Stimulated activated CD4-positive, alpha-beta T cell treated with anti-CD3 and anti-CD28 coated beads, Interleukin-2, amount 100 ng/mL, for 24 hours (primary cell): ENCODE measurements at regions not wholly inside any gene's neighbourhood (a gene's known extent, or its start where the extent isn't known, plus 50 kb on each side); places are given as distances from the start of the nearest gene placed in this dataset.
"Not testable (repeated sequence)": the region's sequence is repeated elsewhere in the genome, so short reads cannot be mapped to it uniquely, and the experiment has no call there.

Experiments
- DNase-seq, 2 donors: peaks; one replicate each; pipeline ENCODE4 v3.0.0-alpha.2; 2020

GRCh38 chr9:104980039-104980654, 52.2 kb upstream of the ABCA1 start:
- DNase-seq, result no peak

GRCh38 chr9:104981543-104982129, 53.7 kb upstream of the ABCA1 start:
- no peak for DNase-seq

GRCh38 chr9:104982543-104982942, 54.6 kb upstream of the ABCA1 start:
- no peak for DNase-seq

DNA sequence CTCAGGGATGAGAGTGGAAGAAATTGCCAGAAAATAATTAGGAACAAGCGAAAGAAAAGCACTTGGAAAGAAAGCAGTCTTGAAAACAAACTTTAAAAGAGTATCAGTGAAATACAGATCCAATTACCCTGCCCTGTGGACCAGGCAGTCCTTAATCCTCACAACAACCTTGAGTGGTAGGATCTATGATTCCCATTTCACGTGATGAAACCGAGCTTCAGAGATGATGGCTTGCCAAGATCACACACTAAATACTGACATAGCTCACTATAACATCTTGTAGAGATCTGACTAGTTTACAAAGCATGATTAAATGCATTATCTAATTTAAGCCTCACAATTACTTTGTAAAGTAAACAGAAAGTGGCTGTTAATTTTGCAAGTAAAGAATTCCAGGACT, 55.5 kb upstream of the ABCA1 start:
- no peak for DNase-seq

GRCh38 chr9:104984121-104984520, 56.2 kb upstream of the ABCA1 start:
- no peak for DNase-seq

DNA sequence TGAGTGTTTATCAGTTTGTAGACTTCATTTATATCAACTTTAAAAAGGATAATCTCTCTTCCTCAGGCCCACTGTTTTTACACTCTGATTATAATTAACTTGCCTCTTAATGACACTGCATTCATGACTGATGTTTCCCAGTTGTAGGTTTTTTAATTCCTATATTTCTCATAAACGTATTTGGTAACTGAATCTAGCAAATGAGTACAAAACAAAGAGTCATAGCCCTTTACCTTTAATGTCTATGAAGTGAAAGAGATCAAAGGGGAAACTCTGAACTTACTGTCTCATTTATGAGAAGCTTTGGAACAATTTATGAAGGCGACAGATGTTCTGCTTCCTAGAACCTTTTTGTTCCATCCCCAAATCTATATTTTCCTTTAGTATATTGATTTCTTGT, 56.6 kb upstream of the ABCA1 start:
- DNase-seq, result no peak

GRCh38 chr9:104984948-104985347, 57.0 kb upstream of the ABCA1 start:
- DNase-seq, result no peak

DNA sequence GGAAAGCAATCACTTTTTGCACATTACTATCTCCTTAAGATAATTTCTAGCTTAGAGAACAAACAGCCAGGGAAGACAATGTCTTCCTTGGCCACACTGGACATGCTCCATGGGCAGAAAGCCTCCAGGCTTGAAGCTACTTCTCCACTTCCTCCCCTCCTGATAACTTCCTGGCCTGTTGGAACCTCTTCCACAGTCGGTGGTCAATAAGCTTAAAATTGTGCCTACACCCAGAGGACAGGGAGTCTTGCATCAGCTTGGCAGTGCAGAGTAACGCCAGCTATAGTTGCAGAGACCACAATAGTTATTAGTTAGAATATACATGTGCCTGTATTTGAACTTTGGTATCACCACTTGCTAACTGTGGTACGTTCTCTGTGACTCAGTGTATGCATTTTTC, 58.1 kb upstream of the ABCA1 start:
- DNase-seq, result no peak

GRCh38 chr9:104987743-104988142, 59.8 kb upstream of the ABCA1 start:
- DNase-seq, result no peak

DNA sequence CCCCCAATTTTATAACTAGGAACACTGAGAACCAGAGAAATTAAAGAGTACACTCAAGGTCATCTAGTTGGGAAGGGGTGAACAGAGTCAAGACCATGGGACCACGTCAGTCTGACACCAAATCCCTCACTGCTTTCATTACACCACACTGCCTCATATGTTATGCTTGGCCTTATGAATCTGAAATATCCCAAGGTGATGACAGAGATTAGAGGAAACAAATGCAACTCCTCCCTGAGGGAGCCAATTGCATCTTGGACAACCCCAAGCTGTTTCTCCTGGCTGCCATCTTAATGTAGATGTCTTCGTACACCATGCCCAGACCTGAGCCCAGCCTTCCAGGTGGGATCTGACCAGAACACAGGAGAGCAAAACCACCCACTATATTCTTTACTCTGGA, 60.6 kb upstream of the ABCA1 start:
- no peak for DNase-seq

DNA sequence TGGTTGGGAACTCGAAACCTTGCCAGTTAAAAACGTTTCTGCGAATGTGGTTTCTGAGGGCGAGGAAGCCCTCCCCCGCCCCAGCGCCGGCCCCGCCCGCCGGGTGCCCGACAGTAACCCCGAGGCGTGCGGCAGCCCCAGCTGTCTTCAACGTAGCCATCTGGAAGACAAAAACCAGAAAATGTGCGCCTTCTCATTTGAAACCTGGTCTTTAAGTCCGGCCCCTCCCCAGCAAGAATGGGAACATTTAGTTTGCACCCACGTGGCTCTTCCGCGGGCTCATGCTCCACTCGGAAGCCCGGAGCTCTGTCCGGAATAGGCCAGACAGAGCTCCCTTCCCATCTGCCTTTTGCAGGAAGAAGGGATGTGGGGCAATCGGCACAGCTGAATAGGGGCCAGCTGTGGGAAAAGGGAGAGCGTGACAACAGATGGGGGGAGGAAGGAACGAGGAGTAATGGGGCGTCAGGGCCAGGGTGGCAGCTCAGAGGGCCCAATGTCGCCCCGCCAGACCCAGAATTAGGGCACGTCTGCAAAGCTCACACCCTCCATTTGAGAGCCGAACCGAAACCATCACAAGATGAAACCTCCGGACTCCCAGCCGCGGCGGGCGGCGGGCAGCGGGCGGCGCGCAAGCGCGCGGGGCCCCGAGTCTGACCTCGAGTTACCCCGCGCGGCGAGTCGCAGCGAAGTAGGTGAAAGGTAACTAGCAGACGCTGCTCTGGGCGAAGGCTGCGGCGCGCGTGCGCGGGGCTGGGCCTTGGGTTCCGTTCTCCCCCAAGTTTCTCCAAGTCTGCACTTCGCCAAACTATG, 63.4 kb upstream of the ABCA1 start:
- DNase-seq, result peak; percentile 82 to 85

- DNase-seq, result no peak
Measured at GRCh38 chr9:104992659-104993058, 64.7 kb upstream of the ABCA1 start.

DNA sequence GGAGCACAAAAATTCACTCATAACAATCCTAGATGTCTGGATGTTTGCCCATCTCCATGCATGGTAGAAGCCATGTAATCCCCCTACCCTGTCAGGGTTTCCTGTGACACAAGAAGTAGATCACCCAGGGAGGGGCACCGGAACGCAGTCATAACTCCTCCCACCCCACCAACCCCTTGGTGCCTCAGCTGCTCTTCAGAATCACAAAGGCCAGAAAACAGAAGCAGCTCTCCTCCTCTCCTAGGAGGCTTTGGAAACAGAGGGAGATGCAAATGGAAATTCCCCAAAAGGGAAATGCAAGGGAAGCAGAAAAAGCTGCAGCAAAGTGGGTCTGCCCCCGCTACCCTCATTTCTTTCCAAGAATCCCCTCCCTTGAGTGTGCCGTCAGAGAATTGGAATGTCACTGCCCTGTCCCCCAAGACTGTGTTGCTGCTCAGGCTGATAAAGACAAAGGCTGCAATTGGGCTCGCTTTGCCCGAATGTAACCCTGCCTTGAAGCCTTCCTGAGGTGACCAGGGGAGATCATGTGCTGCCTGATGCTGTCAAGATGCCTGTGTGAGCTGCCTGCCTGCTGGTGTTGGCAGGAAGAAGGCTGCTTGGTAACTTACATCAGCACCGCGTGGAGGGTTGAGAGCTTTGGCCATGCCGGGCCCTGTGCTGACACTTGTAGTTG, 65.5 kb upstream of the ABCA1 start:
- DNase-seq, result no peak

- no peak for DNase-seq
Measured at GRCh38 chr9:104997536-104997935, 69.6 kb upstream of the ABCA1 start.

DNA sequence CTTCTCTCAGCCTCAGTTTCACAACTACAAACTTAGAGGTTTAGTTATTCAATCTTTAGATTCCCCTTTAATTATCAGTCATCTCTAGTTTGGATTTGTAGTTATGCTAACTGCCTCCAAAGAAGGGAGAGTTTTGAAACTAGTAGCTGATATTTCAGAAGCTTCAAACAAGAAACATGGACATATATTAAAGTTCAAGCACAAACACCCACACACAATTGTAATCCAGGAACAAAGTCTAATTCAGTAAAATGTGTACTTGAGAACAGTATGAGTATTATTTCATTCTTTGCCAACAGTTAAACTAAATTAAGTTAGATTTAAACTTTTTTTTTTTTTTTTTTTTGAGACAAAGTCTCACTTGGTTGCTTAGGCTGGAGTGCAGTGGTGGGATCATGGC, 71.2 kb upstream of the ABCA1 start:
- no peak for DNase-seq

- not testable (repeated sequence) for DNase-seq
Measured at GRCh38 chr9:105000529-105000928, 72.6 kb upstream of the ABCA1 start.

DNA sequence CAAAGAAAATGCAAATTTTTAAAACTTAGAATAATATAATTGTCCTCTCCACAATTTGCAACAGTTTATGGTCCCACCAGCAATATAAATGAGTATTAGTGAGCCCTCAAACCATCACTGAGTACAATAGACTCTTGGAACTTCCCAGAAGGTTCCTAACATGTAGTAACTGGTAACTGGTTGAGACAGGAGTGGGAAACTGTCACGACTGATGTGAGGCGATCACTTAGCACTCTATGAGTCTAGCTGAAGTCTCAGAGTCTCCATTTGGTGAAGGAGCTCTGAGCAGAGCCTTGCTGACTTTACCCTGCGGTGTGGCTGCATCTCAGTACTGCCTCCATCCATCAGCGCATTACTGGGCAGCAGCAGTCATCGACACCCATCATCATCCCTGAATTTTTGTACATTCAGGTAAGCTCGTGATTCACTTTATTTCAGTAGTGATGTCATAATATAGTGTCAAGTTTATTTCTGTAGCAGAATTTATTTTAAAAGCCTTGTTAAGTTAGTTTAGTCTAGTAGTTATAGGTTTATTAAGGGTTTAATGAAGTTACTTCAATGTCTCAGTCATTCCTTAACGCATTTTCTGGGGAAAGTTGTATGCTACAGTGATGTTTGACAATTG, 76.6 kb upstream of the ABCA1 start:
- DNase-seq, result no peak

- DNase-seq, result no peak
Measured at GRCh38 chr9:105005186-105005585, 77.2 kb upstream of the ABCA1 start.

GRCh38 chr9:105006514-105006913, 78.6 kb upstream of the ABCA1 start:
- no peak for DNase-seq

DNA sequence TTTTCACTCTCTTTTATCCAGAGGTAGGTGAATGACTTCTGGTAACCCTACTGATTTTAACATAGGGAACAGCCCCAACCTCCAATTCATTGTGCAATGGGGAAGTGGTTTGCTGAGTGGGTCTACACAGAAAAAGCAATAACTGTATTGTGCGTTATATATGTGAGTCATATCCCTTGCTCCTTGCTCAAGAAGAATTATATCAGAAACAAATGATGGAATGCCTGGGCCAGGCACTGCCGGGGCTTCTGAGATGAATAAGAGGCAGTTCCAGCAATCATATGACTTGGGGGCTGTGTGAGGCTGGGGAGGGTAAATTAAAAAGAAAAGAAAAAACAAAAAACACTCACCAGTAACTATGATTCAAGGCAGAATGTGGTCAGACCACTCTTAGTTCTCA, 79.2 kb upstream of the ABCA1 start:
- peak in 1 of 2 donors; percentile 11 for DNase-seq

GRCh38 chr9:105010089-105010488, 82.1 kb upstream of the ABCA1 start:
- not testable (repeated sequence) for DNase-seq

DNA sequence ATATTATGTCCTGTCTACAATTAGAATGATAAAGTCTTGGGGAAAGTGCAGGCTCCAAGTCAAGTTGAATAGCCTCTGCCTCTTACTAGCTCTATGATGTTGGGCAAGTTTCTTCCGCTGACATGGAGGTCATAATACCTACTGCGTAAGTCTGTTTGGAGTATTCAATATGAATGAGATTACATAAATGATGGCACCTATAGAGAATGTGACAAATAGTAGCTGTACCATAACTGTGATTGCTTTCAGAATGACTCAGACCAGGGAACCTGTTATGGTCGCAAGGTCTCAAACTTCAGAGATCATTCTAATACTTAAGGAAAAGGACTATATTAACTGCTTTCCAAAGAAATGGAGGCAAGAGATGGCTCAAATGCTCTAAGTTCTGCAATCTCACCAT, 94.0 kb upstream of the ABCA1 start:
- no peak for DNase-seq

GRCh38 chr9:105022545-105022944, 94.6 kb upstream of the ABCA1 start:
- DNase-seq, result not testable (repeated sequence)
